ENCODE measurements at regions not wholly inside any gene's neighbourhood (a gene's known extent, or its start where the extent isn't known, plus 50 kb on each side); places are given as distances from the start of the nearest gene placed in this dataset.

DNA sequence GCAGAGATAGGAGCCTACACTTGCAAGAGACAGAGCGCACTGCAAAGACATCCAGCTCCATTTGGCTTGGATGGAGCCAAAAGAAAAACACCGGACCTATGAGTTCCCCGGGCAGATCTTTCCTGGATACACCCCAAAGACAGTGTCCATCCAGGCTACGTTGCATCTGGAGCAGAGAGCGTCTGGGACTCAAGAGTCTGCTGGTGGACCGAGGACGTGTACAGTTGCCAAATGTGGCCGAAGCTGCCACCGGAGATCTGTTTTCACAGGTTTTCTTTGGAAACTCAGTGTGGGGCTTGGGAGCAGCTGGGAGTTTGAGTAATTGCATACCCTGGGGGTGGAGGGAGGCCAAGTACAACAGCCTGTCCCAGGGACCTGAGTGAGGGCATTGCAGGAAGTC, 192.3 kb upstream of the OSR1 start:
- intact Hi-C loops (cut with DNase I) = no loop called here
- Histone ChIP-seq H3K27me3 (no peaks in the 10 kb centered on the region), H3K9me3 (no peaks in the 10 kb centered on the region), H3K27ac (no peak overlapping the region), H3K36me3 (no peaks in the 10 kb centered on the region), H3K4me1 (no peaks in the 10 kb centered on the region), H3K4me3 (no peak overlapping the region)
- TF ChIP-seq POLR2A (IDR thresholded peaks at IDR 0.05) = no peak
- TF ChIP-seq, protein P1, sequence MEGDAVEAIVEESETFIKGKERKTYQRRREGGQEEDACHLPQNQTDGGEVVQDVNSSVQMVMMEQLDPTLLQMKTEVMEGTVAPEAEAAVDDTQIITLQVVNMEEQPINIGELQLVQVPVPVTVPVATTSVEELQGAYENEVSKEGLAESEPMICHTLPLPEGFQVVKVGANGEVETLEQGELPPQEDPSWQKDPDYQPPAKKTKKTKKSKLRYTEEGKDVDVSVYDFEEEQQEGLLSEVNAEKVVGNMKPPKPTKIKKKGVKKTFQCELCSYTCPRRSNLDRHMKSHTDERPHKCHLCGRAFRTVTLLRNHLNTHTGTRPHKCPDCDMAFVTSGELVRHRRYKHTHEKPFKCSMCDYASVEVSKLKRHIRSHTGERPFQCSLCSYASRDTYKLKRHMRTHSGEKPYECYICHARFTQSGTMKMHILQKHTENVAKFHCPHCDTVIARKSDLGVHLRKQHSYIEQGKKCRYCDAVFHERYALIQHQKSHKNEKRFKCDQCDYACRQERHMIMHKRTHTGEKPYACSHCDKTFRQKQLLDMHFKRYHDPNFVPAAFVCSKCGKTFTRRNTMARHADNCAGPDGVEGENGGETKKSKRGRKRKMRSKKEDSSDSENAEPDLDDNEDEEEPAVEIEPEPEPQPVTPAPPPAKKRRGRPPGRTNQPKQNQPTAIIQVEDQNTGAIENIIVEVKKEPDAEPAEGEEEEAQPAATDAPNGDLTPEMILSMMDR (IDR thresholded peaks at IDR 0.05) = no peak
- WGBS (ENCODE audit: insufficient coverage, low coverage, low lambda C conversion rate, missing lambda C conversion rate) = 74% methylated on average over 5 of the region's 9 CpGs
- ATAC-seq = no peak
- DNase-seq = no peak

DNA sequence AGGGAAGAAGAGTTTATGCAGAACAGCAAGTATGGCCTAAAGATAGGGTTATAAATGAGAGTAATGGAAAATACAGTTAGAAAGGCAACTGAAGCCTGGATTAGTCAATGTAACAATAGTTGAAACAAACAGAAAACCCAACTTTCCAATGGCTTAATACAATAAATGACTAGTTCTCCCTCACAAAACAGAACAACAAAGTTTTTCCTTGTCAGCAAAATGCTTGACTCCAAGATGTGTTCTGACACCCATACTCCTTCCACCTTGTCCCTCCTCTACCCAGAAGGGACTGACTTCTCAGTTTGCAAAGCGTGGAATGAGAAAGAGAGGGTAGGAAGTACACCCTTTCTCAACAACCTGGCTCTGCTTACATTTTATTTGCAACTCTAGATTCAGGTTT, 191.4 kb upstream of the OSR1 start:
- no peak for ATAC-seq
- WGBS (ENCODE audit: insufficient coverage, low coverage, low lambda C conversion rate, missing lambda C conversion rate) = 80% methylated on average over 1 of the region's 1 CpG
- no peaks in the 10 kb centered on the region for H3K4me1 ChIP-seq

DNA sequence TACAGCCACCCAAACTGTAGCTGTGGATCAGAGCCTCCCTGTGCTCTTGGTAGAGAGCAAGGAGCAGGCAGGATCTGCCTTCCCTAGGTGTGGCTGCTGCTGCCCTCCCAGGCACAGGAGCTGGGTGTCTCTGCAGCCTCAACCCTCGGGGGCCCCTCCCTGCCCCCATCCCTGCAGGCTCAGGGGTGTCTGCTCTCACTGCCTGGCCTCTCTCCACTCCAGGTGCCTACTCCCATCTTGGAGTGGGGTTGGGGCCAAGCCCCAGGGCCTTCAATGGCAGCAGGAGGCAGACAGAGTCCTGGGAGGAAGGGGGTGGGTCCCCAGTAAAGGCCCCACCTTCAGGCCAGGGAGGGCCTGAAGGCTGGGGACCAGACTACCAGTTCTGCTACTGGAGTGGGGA, 189.7 kb upstream of the OSR1 start:
- no peaks in the 10 kb centered on the region for H3K36me3 ChIP-seq
- no peaks in the 10 kb centered on the region for H3K4me1 ChIP-seq
- no peak for ATAC-seq
- H3K4me3 ChIP-seq = no peak overlapping the region
- H3K9me3 ChIP-seq = no peaks in the 10 kb centered on the region
- TF ChIP-seq, protein P1 (IDR thresholded peaks at IDR 0.05) = no peak
- TF ChIP-seq POLR2A (IDR thresholded peaks at IDR 0.05) = no peak
- DNase-seq = no peak
- intact Hi-C loops (cut with DNase I) = no loop called here
- no peaks in the 10 kb centered on the region for H3K27me3 ChIP-seq
- no peak overlapping the region for H3K27ac ChIP-seq
- WGBS (ENCODE audit: insufficient coverage, low coverage, low lambda C conversion rate, missing lambda C conversion rate) = no CpG with 5 or more reads among the region's 1 CpG

More for the DNA sequence above, 191.4 kb upstream of the OSR1 start:
- intact Hi-C loops (cut with DNase I) = no loop called here
- Histone ChIP-seq H3K36me3 (no peaks in the 10 kb centered on the region), H3K9me3 (no peaks in the 10 kb centered on the region), H3K4me3 (no peak overlapping the region), H3K27me3 (no peaks in the 10 kb centered on the region), H3K27ac (no peak overlapping the region)
- TF ChIP-seq, protein P1 (IDR thresholded peaks at IDR 0.05) = no peak
- TF ChIP-seq POLR2A (IDR thresholded peaks at IDR 0.05) = no peak
- DNase-seq = no peak

DNA sequence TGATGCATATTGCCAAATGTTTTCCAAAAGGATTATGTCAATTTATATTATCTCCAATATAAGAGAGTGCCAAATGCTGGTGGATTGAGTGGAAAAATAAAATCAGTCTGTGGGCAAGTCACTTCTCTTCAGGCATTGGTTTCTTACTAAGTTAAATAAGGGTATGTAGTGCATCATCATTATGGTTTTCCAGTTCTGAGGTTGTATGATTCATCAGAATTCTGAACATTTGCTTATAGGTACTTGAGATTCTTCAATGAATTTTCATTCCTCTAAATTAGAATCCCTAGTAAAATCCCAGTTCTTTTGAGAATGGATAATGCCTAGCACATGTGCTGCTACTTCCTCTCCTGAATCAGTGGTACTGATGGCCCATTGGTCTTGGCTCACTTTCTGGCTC, 188.9 kb upstream of the OSR1 start:
- Histone ChIP-seq H3K9me3 (no peaks in the 10 kb centered on the region), H3K27me3 (no peaks in the 10 kb centered on the region), H3K27ac (no peak overlapping the region), H3K36me3 (no peaks in the 10 kb centered on the region), H3K4me1 (no peaks in the 10 kb centered on the region), H3K4me3 (no peak overlapping the region)
- no peak for DNase-seq
- TF ChIP-seq POLR2A (IDR thresholded peaks at IDR 0.05) = no peak
- TF ChIP-seq, protein P1 (IDR thresholded peaks at IDR 0.05) = no peak
- no peak for ATAC-seq
- intact Hi-C loops (cut with DNase I) = no loop called here

DNA sequence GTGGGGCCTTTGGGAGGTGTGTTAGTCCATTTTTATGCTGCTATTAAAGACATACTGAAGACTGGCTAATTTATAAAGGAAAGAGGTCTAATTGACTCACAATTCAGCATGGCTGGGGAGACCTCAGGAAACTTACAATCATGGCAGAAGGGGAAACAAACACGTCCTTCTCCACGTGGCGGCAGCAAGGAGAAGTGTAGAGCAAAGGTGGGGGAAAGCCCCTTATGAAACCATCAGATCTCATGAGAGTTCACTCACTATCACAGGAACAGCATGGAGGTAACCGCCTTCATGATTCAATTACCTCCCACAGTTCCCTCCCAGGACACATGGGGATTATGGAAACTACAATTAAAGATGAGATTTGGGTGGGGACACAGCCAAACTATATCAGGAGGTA, 187.1 kb upstream of the OSR1 start:
- Histone ChIP-seq H3K27me3 (no peaks in the 10 kb centered on the region), H3K27ac (no peak overlapping the region), H3K4me3 (no peak overlapping the region), H3K4me1 (no peaks in the 10 kb centered on the region), H3K36me3 (no peaks in the 10 kb centered on the region), H3K9me3 (no peaks in the 10 kb centered on the region)
- TF ChIP-seq, protein P1 (IDR thresholded peaks at IDR 0.05) = no peak
- no peak for TF ChIP-seq POLR2A (IDR thresholded peaks at IDR 0.05)
- 69% methylated on average over 4 of the region's 4 CpGs for WGBS (ENCODE audit: insufficient coverage, low coverage, low lambda C conversion rate, missing lambda C conversion rate)
- ATAC-seq (no peak), DNase-seq (no peak)
- intact Hi-C loops (cut with DNase I) = no loop called here

All from right lobe of liver (tissue), 6 donors.